Brain microvascular endothelial cell (primary cell): ENCODE measurements at regions not wholly inside any gene's neighbourhood (a gene's known extent, or its start where the extent isn't known, plus 50 kb on each side); places are given as distances from the start of the nearest gene placed in this dataset.

ENCODE experiments used
- DNase-seq: peaks from one replicate; pipeline ENCODE4 v3.0.0-alpha.2; 2020
- H3K27ac ChIP-seq: fragments of 250-450 bp; sonication (Bioruptor Pico); 2 replicates; pipeline ENCODE4 v1.5.1; 2020; ENCODE audit warnings: mild to moderate bottlenecking, moderate library complexity
- H3K27me3 ChIP-seq: fragments of 250-450 bp; sonication (Bioruptor Pico); replicated peaks from 2 replicates; pipeline ENCODE4 v1.5.1; 2020; ENCODE audit warnings: mild to moderate bottlenecking
- H3K36me3 ChIP-seq: fragments of 250-450 bp; sonication (Bioruptor Pico); replicated peaks from 2 replicates; pipeline ENCODE4 v1.5.1; 2020; ENCODE audit warnings: mild to moderate bottlenecking
- H3K4me3 ChIP-seq: 2 replicates; pipeline ENCODE4 v1.5.1; 2011; ENCODE audit warnings: low read depth, mild to moderate bottlenecking, control low read depth, low read length, moderate library complexity
- in situ Hi-C: cut with HindIII; loops from 2 replicates; pipeline ENCODE4 v1.10.0; 2017; ENCODE audit warnings: low sequenced_read_pairs, low pct_ligation_motif_present
- TF ChIP-seq, protein P1 (sequence below): IDR thresholded peaks from 2 replicates; pipeline ENCODE4 v1.5.1; 2011; ENCODE audit warnings: low read depth, mild to moderate bottlenecking, moderate library complexity, low read length, control low read depth, inconsistent platforms; ENCODE audit errors: missing control alignments

DNA sequence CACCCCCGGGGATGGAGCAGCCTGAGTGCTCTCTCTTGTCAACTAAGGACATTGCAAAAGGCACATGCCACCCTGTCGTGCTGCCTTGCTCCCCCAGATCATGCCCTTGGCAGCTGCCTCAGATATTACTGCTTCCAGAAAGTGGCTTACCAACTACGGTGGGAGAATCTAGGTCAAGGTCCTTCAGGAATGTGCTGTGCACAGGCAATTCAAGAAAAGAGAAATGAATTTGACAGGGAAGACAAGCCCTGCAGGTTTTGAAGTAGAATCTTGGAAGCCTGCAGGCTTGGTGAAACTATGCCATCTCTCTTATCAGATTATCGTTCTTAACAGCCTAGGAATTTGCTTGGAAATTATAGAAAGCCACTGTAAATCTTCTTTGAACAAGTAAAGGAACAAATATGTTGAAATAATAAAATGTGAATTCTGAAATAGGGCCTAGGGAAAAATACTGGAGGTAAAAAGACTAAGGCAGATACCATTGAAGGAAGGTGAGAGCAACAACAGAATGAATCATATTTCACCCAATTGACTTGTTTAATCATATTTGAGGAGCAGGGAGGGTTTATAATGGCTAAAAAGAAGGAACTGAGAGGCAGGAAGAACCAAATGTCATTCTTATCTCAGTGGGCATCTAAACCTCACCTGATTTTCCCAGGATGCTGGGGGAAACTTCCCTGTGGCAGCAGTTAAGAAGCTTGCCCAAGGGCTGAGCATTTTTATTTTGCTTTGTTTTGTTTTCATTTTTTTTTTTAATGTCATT is 94.0 kb upstream of the GLS start:
- DNase-seq, result no peak
- TF ChIP-seq, protein P1, sequence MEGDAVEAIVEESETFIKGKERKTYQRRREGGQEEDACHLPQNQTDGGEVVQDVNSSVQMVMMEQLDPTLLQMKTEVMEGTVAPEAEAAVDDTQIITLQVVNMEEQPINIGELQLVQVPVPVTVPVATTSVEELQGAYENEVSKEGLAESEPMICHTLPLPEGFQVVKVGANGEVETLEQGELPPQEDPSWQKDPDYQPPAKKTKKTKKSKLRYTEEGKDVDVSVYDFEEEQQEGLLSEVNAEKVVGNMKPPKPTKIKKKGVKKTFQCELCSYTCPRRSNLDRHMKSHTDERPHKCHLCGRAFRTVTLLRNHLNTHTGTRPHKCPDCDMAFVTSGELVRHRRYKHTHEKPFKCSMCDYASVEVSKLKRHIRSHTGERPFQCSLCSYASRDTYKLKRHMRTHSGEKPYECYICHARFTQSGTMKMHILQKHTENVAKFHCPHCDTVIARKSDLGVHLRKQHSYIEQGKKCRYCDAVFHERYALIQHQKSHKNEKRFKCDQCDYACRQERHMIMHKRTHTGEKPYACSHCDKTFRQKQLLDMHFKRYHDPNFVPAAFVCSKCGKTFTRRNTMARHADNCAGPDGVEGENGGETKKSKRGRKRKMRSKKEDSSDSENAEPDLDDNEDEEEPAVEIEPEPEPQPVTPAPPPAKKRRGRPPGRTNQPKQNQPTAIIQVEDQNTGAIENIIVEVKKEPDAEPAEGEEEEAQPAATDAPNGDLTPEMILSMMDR, result no peak
- in situ Hi-C loops, result no loop called here
- H3K27ac ChIP-seq, result no peak overlapping the region
- H3K4me3 ChIP-seq, result no peak overlapping the region
- H3K36me3 ChIP-seq, result no peaks in the 10 kb centered on the region
- H3K27me3 ChIP-seq, result no peaks in the 10 kb centered on the region

DNA sequence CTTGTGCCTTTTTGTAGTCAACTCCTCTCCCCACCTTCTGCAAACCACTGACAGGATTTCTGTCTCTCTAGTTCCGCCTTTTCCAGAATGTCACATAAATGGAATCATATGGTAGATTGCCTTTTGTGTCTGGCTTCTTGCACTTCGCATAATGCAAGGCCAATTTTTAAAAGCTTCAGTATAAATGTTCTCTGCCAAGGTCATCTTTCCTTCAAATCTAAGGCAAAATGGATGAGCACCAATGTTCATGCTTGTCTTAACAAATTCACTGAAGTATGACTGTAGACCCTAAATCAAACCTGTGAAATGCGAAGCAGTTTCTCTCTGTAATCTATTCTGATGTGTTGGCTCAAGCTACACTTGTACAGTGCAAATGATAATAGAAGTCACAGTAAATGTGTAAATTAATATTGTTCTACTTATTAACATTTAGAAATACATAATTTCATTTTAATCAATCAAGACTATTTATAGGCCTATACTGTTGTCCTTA is 92.8 kb upstream of the GLS start:
- Histone ChIP-seq H3K4me3 (no peak overlapping the region), H3K27me3 (no peaks in the 10 kb centered on the region), H3K27ac (no peak overlapping the region), H3K36me3 (no peaks in the 10 kb centered on the region)
- in situ Hi-C loops, result no loop called here
- TF ChIP-seq, protein P1, result no peak
- DNase-seq, result no peak

DNA sequence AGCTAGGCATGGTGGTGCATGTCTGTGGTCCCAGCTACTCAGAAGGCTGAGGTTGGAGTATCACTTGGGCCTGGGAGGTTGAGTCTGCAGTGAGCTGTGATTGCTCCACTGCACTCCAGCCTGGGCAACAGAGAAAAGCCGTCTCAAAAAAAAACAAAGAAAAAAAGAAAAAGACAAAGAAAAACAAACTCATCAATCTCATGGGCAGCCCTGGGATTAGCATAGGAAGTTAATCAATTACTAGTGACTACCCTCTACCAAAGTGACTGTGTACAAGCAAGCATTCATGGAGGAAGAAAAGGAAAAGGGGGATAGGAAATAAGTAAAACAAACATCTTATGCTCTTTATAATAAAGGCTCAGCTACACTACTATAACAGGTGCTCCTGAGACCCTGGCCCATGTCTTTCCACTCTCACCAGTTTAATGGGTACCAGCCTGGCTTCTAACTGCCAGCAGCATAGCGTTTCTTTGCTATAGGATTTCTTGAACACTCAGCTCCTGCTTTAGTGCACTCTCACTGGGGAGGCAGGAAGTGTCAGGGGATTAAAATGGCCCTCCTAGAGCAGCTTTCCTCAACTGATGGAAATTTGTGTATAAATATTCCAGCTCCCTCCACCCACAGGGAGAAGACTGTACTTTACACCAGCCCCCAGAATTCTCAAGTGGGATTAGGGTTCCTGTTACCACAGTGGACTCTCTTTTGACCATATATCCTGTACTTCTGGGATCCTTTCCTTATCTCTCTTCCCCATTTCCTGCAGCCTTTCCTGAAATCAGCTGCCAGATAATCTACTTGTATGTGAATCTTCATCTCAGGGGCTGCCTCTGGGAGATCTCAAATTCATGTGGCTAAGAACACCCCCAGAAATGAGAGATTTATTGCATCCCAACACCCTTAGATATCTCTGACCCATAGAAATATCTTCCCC is 91.3 kb upstream of the GLS start:
- DNase-seq, result no peak
- TF ChIP-seq, protein P1, result no peak
- in situ Hi-C loops, result no loop called here

DNA sequence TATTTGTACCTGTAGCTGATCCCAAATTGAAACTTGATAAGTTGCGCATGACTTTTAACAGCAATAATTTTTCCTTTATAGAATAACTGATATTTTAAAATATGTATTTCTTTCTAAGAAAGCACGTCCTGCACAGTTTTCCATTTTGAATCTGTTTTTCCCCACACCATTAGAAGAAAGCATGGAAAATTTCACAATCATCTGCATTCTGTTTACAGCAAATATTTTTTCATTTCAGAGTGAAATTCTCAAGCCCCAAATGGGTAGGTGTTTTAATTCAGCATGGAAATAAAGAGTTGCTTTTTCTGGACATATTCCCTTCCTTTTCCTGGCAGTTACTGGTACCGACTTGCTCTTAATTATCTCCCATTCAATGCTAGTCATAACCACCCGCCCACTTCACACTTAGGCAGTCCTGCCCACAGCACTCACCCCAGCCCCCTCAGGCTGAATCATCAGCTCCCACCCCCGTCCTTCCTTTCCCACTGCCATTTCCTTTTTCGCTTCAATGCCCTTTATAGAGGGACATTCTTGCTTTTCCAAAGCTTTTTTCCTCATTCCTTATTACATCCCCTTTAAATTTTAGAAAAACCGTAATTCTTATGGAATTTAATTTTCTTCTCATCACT is 89.2 kb upstream of the GLS start:
- peak overlapping the region; percentile 3 for H3K27ac ChIP-seq
- no peaks in the 10 kb centered on the region for H3K27me3 ChIP-seq
- TF ChIP-seq, protein P1, result no peak
- DNase-seq, result peak; percentile 51
- H3K36me3 ChIP-seq, result no peaks in the 10 kb centered on the region
- in situ Hi-C loops, result no loop called here
- H3K4me3 ChIP-seq, result no peak overlapping the region

More for the DNA sequence above, 91.3 kb upstream of the GLS start:
- no peak overlapping the region for H3K27ac ChIP-seq
- H3K36me3 ChIP-seq, result no peaks in the 10 kb centered on the region
- H3K27me3 ChIP-seq, result no peaks in the 10 kb centered on the region
- H3K4me3 ChIP-seq, result no peak overlapping the region

DNA sequence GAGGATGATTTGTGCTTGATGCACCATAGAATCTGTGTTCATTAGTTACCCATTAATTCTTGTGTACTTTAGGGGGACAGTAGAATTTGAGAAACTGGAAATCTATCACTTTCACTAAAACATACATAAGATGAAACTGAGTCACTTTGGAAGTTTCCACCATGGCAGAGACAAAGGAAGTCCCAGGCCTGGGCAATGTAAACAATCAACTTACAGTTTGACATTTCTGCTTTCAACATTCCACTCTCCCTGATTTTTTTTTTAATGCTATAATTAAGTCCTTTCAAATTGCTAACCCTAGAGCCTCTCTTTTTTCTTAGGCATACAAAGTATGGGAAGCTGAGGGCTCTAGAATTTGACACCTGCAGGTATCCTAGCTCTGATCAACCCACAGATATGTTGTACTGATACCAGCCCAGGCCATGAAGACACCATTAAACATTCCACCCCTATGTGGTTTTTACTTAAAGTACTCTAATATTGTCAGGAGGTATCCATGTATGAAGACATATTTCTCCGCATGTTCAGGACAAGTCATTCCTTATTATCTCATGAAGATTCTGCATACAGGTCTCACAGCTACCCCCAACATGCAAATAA is 88.5 kb upstream of the GLS start:
- H3K36me3 ChIP-seq, result no peaks in the 10 kb centered on the region
- no peak overlapping the region for H3K4me3 ChIP-seq
- H3K27me3 ChIP-seq, result no peaks in the 10 kb centered on the region
- DNase-seq, result no peak
- TF ChIP-seq, protein P1, result no peak
- peak overlapping the region; percentile 3 for H3K27ac ChIP-seq
- in situ Hi-C loops, result no loop called here
